Thyroid gland (tissue), 4 donors: ENCODE measurements at regions not wholly inside any gene's neighbourhood (a gene's known extent, or its start where the extent isn't known, plus 50 kb on each side); places are given as distances from the start of the nearest gene placed in this dataset.

Source experiments
- CTCF ChIP-seq, 6 experiments: fragments of 200-600 bp in 3 of 6; fragments of 450-650 bp in 3 of 6; sonication (generic) in 3 of 6; IDR thresholded peaks; one replicate each; pipeline ENCODE4 v1.5.1; 2016 to 2019; ENCODE audit warnings: antibody characterized with exemption in 6 of 6, mild to moderate bottlenecking in 2 of 6, inconsistent platforms in 1 of 6, moderate library complexity in 1 of 6
- POLR2A ChIP-seq, 2 donors: fragments of 450-650 bp; IDR thresholded peaks; one replicate each; pipeline ENCODE4 v1.6.1; 2017; ENCODE audit warnings: antibody characterized with exemption in 2 of 2, mild to moderate bottlenecking in 2 of 2, moderate library complexity in 1 of 2

GRCh38 chr1:234662148-234662547 is 52.2 kb upstream of the IRF2BP2 start:
- TF ChIP-seq POLR2A (IDR thresholded peaks at IDR 0.05) (no peak), CTCF (IDR thresholded peaks at IDR 0.05) (no peak)
